NCI-H2107 (cell line): ENCODE measurements at regions not wholly inside any gene's neighbourhood (a gene's known extent, or its start where the extent isn't known, plus 50 kb on each side); places are given as distances from the start of the nearest gene placed in this dataset.
"Not testable (repeated sequence)": the region's sequence is repeated elsewhere in the genome, so short reads cannot be mapped to it uniquely, and the experiment has no call there.

Source experiments
- DNase-seq: peaks from one replicate; lab custom pipeline; 2025; lab: John Stamatoyannopoulos, UW

DNA sequence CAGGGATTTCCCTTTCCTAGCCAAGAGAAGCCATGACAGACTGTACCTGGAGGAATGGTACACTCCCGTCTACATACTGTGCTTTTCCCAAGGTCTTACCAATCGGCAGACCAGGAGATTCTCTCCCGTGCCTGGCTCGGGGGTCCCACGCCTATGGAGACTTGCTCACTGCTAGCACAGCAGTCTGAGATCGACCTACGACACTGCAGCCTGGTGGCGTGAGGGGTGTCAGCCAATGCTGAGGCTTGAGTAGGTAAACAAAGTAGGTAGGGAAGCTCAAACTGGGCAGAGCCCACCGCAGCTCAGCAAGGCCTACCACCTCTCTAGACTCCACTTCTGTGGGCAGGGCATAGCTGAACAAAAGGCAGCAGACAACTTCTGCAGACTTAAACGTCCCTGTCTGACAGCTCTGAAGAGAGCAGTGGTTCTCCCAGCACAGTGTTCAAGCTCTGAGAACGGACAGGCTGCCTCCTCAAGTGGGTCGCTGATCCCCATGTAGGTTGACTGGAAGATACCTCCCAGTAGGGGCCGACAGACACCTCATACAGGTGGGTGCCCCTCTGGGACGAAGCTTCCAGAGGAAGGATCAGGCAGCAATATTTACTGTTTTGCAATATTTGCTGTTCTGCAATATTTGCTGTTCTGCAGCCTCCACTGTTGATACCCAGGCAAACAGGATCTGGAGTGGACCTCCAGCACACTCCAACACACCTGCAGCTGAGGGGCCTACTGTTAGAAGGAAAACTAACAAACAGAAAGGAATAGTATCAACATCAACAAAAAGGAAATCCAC lies 270.4 kb upstream of the TLE3 start:
- not testable (repeated sequence) for DNase-seq

DNA sequence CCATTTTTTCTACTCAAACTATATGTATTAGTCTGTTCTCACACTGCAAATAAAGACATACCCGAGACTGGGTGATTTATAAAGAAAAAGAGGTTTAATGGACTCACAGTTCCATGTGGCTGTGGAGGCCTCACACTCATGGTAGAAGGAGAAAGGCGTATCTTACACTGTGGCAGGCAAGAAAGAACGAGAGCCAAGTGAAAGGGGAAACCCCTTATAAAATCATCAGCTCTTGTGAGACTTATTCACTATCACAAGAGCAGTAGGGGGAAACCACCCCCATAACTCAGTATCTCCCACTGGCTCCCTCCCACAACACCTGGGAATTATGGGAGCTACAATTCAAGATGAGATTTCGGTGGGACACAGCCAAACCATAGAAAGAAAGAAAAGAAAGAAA lies 266.3 kb upstream of the TLE3 start:
- not testable (repeated sequence) for DNase-seq

DNA sequence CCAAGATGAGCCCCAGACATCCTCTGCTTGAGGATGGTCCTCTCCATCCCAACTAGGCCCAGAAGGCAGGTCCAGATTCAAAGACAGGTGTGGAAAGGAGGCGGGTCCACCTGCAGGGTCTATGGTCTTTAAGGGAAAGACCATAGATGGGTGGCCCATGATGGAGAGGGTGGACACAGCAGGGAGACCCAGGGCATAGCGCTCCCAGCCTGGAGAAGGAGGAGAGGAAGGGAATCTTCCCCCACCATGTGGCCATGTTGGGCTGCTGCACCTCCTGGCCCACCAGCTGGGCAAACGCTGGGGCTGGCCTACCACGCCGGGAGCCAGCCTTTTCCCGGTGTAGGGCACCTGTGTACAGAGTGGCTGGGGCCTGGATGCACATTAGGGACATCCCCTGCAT lies 265.2 kb upstream of the TLE3 start:
- DNase-seq = no peak

- DNase-seq = no peak
These were observed 264.6 kb upstream of the TLE3 start for GRCh38 chr15:70362350-70362749.

DNA sequence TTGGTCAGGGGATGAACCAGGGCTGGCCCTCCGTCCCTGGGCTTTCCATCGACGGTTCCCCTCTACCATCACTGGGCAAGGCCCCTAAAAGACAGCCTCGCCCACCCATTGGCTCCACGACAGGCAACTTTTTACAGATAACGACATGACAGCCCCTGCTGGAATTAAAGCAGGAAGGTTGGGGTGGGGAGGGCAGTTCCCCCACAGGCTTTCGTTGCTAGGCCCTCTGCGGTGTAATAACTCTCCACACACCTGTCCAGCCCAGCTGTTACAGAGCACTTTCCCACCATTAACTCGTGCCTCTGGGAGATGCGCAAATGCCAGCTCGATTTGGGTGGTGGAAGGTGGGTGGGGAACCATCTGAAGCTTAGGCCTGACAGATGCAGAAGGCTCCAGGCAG lies 264.2 kb upstream of the TLE3 start:
- no peak for DNase-seq

DNA sequence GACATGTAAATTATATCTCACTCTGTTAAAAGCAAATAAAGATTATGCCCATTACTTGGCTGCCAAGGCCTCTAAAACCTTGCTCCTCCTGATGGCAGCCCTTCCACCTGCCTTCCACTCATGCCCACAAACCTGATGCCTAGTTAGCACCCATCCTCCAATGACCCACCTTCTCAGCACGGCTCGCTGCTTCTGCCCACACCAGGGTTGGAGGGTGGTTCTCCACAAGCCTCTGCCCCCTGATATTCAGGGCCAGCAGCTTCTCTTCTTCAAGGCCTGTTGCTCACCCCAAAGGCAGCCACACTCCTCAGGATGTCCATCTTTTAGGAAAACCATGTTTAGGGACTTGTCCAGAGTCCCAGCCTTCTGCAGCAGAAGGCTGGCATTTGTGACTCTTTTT lies 263.4 kb upstream of the TLE3 start:
- DNase-seq = no peak

DNA sequence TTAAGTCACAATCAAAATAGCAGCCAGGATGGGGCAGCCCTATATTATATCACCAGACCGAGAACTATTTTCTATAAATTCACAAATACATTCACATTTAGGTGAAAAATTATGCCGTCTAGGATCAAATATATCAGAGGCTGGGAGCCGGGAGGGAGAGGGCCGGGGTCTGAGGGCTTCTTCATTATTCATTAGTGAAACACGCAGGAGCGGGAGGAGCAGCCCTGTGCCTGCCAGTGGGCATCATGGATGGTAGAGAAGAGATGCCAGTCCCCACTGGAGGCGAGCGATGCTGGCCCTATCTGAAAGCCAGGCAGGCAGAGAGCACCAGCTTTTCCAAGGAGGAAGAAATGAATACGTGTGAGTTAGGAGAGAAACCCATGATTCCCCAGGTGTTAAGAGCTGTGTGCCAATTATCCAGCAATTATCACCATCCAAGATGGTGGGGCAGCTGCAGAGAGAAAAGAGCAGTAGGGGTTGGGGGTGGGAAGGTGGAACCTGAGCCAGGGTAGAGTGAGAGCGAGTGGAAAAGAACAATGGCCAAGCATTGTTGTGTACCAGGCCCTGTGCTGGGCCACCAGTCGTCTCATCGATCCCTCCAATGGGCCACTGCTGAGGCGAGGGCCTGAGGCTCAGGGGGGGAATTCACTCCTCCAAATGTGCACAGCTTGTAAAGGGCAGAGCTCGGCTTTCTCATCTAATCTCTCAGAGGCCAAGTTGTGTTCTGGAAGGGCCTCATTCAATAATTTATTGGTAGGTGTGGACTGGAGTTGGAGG lies 261.3 kb upstream of the TLE3 start:
- peak; percentile 39 for DNase-seq

- DNase-seq = no peak
These were observed 260.5 kb upstream of the TLE3 start for GRCh38 chr15:70358011-70358819.

DNA sequence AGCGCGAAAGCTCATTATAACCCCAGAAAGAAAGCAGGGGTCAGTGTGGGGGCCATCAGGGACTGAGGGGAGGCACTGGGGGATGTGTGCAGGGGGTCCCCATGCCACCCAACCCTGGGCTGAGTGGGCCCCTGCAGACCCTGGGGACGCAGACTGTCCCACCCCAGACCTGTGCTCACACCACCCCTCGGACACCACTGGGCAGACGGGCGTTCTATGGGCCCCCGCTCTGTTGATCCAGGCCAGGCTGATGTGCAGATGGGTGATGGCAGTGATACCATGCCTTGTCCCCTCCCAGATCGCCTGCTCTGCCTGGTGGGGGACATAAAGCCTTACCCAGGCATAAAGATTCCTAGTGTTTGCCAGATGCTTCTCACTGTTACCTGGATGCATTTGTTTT lies 259.7 kb upstream of the TLE3 start:
- DNase-seq = no peak

- DNase-seq = no peak
These were observed 259.2 kb upstream of the TLE3 start for GRCh38 chr15:70356919-70357318.

DNA sequence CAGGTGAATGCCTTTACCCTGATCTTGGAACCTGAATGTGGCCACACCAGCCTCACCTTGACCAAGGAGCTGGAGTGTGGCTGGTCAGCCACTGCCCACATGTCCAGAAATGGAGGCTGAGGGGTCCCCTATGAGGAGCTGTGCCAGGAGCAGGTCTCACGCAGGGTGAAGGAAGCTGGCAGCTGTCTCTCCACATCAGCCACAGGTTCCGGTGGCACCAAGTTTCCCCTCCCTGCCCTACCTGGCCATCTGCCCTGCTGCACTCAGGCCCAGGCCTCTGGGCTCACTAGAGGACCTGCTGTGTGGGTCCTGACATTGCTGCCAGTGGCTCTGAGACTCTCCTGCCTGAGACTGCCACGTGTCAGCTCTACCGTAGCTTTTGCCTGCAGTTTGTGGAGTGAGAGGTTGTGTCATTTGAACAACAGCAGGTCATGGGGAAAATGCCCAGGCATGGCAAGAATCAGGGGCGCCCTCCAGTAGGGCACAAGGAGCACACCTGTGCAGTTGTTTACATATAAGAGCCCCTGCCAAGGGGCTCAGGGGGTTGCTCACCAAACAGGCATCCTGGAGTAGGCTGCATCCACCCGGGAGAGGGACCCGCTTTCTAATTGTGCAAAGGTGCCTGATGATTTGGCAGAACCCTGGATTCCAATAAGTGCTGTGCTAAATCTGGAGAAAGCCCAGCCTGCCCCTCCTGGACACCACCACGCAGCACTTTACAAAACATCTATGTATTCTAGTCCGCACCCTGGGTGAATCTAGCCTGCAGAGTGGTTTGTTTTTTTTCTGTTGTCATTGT lies 258.5 kb upstream of the TLE3 start:
- DNase-seq = no peak

DNA sequence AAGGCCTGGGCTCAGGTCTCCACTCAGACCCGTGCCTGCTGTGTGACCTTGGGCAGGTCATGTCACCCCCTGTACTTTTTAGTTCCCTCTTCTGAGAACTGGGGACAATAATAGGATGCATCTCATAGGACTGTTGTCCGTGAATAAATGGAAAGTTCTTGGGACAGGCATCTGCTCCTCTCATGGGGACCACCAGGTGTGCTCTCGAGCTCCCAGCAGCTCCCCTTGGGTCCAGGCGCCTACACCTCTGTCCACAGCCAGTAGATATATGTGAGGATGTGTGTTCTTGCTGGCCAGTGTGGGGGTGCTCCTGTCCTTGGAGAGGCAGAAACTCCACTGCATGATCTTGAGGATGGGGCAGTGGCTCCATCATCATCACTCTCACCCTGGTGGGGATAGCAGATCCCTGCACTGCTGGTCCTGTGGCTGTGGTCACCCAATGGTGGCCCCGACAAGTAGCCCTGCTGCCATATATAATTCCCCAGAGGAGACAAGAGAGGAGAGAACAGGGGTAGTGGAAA lies 257.6 kb upstream of the TLE3 start:
- DNase-seq = no peak

- DNase-seq = no peak
These were observed 256.7 kb upstream of the TLE3 start for GRCh38 chr15:70354346-70354905.

- DNase-seq = no peak
These were observed 256.1 kb upstream of the TLE3 start for GRCh38 chr15:70353606-70354345.

DNA sequence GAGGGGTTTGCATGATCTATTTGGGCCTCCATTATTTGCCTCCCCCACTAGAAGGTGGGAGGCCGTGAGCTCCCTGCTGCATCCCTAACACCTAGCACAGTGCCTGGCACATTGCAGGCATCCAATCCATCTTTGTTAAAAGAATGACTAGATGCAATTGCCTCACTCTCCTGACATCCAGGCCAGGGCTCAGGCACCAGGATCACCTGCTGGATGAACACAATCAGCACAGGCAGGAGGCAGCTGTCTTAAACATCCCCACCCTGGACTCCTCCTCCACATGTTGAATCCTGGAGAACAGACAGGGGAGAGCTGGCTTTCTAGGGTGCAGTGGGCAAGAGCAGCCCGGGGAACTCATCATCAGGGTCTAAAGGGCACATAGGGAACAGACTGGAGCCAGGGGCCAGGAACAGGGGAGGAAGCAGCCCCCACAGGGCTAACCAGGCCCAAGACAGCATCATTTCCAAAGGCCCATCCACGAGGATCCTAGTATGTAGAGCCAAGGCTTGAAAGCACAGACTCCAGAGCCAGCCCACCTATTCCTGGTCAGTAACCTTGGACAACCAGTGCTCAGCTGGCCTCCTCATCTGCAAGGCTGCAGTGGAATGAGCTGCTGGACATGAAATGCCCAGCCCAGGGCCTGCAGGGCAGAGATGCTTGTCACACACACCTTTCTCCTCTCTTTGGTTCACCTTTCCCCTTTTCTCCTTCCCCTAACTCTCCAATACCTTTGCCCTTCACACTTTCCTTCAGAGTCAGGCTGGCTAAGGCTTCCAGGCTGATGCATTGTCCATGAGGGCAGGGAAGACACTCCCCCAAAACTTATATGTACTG lies 254.4 kb upstream of the TLE3 start:
- no peak for DNase-seq

DNA sequence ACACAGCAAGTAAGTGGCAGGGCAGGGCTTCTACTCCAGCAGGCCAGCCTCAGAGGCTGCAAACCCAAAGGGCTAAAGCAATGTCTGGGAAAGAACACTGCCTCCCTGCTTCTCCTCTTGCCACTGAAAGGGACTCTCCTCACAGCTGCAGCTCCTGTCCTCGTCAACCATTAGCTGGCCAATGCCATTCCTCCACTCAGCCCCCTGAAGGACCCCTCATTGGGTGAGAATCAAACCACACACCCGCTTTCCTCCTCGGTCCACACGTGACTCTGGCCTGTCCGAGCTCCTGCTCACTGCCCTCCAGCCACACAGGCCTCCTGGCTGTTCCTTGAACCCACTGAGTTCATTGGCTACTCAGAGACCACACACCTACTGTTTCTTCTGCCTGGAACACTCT lies 253.7 kb upstream of the TLE3 start:
- no peak for DNase-seq

- DNase-seq = peak; percentile 56
These were observed 251.0 kb upstream of the TLE3 start for GRCh38 chr15:70348581-70349344.

DNA sequence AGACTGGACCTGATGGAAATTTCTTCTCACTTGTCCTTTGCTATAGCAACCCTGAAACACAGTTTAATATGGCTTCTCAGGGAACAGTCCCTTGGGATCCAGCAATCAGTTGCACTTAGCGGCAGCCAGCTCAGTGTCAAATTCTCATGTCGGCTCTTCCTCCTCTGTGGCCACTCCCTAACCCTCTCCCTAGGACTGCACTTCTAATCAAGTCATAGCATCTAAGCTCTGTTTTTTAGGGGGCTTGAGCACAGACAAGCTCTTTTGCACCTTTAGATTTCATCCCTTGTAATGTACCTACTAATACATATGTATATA lies 250.5 kb upstream of the TLE3 start:
- peak; percentile 33 for DNase-seq
